ENCODE measurements at regions not wholly inside any gene's neighbourhood (a gene's known extent, or its start where the extent isn't known, plus 50 kb on each side); places are given as distances from the start of the nearest gene placed in this dataset.

DNA sequence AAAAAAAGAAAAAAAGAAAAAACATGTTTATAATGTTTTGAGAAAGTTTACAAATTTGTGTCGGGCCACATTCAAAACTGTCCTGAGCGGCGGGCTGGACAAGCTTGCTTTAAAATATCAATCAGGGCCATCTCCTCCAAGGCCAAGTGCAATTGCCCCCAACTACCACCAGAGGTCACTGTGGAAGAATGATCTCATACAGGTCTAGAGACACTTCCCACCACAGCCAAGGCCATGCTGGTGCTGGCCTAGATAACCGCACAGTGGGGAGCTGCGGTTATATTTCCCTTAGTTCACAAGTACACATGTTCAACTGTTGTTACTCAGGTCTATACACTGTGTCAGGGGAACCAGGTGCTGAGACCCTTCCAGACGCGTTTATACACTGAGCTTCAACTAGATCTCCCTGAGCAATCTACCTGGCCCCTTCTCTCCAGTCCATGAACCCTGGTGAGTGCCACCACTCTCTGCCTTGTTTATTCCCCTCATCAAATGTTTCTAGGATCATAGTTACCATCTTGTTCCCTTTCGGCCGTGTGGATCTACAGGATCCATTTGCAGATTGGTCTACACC lies 83.8 kb upstream of the CCL2 start:
- DNase-seq (ENCODE audit: low spot score) = peak; percentile 75
- TF ChIP-seq, protein P1, sequence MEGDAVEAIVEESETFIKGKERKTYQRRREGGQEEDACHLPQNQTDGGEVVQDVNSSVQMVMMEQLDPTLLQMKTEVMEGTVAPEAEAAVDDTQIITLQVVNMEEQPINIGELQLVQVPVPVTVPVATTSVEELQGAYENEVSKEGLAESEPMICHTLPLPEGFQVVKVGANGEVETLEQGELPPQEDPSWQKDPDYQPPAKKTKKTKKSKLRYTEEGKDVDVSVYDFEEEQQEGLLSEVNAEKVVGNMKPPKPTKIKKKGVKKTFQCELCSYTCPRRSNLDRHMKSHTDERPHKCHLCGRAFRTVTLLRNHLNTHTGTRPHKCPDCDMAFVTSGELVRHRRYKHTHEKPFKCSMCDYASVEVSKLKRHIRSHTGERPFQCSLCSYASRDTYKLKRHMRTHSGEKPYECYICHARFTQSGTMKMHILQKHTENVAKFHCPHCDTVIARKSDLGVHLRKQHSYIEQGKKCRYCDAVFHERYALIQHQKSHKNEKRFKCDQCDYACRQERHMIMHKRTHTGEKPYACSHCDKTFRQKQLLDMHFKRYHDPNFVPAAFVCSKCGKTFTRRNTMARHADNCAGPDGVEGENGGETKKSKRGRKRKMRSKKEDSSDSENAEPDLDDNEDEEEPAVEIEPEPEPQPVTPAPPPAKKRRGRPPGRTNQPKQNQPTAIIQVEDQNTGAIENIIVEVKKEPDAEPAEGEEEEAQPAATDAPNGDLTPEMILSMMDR (IDR thresholded peaks at IDR 0.05; ENCODE audit: extremely low read depth, missing control alignments) = peak; percentile 73

DNA sequence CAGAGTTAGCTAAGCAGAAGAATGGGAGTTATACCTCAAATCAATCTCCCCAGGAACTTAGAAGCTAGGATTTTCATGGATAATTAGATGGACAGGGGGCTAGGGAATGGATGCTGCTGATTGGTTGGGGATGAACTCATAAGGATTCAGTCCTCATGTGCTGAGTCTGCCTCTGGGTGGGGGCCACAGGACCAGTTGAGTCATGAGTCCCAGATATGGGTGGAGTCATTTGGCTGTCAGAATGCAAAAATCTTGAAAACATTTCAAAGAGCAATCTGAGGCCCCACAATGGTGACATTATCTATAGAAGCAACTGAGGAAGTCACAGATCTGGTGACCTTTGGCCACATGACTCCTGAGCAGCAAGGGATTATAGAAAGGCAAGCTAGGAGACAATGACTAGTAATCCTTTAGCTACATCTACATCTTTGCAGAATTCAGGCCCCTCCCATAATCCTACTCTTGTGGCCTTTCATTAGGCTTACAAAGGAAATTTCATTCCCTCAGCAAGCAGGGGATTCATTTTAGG lies 82.6 kb upstream of the CCL2 start:
- TF ChIP-seq, protein P1 (IDR thresholded peaks at IDR 0.05; ENCODE audit: extremely low read depth, missing control alignments) = no peak
- no peak for DNase-seq (ENCODE audit: low spot score)

DNA sequence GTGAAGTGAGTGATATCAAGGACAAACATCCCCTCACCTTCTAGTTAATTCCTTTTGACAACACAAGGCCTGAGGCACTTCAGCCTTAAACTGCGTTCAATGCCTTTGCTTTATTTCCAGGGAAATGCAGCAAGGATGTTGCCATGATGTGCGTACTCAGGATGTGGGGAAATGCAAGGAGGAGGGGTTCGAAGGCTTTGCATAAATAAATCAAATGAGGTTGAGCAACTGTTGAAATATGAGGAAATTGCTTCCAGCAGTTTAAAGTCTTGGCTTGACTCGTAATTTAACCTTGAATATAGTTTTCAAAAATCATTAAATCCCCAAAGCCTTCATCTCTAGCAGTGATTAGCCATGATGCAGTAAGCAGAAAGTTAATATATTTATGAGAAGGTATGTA lies 81.8 kb upstream of the CCL2 start:
- DNase-seq (ENCODE audit: low spot score) = no peak
- TF ChIP-seq, protein P1 (IDR thresholded peaks at IDR 0.05; ENCODE audit: extremely low read depth, missing control alignments) = no peak

DNA sequence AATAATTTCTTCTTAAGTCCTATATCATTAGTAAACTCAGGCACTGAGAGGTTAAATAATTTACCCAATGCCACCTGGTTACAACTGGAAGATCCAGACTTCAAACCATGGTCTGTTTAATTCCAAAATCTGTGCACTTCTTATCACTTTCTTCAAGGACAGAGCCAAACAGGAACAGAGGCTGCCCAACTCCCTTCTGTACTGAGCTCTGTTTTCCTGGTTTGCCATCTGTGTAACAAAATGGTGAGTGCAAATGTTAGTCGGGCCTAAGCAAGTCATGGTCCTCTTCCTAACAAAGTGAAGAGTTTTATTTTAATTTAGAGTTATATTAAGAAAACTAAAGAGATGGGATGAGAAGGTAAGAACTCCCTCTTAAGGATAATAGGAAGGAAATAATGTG lies 80.6 kb upstream of the CCL2 start:
- TF ChIP-seq, protein P1 (IDR thresholded peaks at IDR 0.05; ENCODE audit: extremely low read depth, missing control alignments) = no peak
- no peak for DNase-seq (ENCODE audit: low spot score)

DNA sequence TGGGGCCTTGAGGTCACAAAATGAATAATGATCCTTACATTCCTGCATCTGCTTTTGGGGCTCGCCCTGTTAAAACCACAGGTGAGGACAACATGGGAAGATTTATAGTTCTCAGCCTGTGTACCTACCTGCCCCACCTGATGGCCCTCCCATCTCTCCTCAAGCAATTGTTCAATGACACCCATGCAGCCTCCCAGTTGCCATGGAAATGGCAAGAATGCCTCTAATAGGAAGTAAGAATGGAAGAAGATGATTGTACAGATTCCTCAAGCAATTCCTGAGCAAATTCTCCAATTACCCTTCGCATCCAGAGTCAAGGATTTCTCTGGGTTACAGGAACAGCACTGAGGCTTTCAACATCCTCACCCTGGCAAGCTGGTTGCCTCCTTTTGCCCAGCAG lies 78.6 kb upstream of the CCL2 start:
- DNase-seq (ENCODE audit: low spot score) = no peak
- TF ChIP-seq, protein P1 (IDR thresholded peaks at IDR 0.05; ENCODE audit: extremely low read depth, missing control alignments) = no peak

DNA sequence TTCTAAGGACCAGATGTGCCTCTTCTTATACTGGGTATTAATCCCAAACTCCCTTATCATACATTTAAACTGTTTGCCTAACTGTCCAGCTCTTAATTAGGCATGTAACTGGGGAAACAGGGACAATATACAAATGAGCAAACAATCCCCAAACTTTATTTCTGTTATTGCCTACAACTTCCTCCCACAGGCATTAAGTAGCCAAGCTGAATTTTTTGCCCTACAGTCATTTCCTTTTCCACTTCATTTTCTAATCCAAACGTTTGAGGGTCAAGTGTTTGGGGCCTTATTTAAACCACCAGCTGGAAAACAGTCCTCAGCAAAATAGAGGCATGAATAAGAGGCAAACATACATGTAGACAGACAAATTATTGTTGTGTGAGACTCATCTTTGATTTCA lies 77.4 kb upstream of the CCL2 start:
- TF ChIP-seq, protein P1 (IDR thresholded peaks at IDR 0.05; ENCODE audit: extremely low read depth, missing control alignments) = no peak
- DNase-seq (ENCODE audit: low spot score) = no peak

GRCh38 chr17:34178092-34178491 lies 77.0 kb upstream of the CCL2 start:
- TF ChIP-seq, protein P1 (IDR thresholded peaks at IDR 0.05; ENCODE audit: extremely low read depth, missing control alignments) = no peak
- no peak for DNase-seq (ENCODE audit: low spot score)
